ENCODE measurements at regions not wholly inside any gene's neighbourhood (a gene's known extent, or its start where the extent isn't known, plus 50 kb on each side); places are given as distances from the start of the nearest gene placed in this dataset.

DNA sequence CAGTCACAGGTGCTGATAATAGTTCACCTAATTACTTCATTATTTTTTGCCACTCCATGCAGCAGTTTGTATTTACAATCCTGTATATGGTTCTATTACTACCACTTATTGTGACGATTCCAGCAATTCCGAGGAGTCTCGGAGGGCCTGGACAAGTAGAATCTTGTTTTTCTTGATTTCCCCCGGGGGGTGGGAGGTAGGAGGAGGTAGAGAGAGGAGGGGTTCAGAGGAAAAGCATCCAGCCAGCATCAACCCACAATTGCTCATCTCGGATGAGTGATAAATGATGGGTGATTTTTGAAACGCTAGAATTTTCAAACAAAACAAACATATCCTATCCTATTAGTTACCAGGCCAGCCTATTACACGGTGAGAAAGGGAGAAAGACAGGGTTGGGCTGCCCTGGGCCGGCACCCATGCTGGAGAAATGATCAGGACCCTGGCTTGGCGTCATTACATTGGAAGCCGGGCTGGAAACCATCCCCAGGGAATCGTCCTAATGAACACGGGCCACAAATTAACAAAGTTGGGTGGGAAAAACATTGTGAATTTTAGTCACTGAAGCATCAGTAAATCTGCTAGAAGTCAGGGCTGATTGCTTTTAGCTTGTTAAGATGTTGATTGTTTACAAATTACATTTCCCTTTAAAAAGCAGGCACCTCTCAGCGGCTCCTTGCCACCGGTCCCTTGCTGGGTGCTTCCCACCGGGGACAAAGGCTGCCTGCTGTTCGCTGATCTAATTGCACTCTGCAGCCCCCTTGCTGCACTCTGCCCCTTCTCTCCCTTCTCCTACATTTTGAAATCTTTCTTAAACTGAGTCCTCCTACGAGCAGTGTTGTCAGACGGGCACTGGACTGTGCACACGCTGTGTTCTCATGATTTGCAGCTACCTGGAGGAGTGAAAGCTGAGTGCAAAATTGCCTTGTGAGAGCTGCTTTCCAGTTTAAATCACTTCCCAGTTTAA is 95.5 kb downstream of the FAM204A start:
- DNase-seq (ENCODE audit: low read depth in 2 of 2, low spot score in 1 of 2), result no peak

DNA sequence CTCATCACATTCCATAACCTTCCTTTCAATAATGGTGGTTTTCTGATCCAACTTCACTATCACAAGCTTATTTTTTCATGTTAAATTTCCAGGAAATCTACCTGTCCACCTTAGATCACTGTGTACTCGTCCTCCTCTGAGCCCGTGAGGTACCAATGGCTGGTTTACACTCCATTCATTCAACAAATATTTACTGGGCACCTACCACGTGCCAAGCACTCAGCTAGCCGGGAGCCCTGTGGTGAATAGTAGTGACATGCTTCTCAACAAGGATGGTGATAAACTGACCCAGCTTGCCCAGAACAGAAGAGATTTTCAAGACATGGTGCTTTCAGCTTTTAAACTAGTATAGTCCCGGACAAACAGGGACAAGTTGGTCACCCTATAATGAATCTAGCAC is 98.2 kb downstream of the FAM204A start:
- no peak for DNase-seq (ENCODE audit: low read depth in 2 of 2, low spot score in 1 of 2)

DNA sequence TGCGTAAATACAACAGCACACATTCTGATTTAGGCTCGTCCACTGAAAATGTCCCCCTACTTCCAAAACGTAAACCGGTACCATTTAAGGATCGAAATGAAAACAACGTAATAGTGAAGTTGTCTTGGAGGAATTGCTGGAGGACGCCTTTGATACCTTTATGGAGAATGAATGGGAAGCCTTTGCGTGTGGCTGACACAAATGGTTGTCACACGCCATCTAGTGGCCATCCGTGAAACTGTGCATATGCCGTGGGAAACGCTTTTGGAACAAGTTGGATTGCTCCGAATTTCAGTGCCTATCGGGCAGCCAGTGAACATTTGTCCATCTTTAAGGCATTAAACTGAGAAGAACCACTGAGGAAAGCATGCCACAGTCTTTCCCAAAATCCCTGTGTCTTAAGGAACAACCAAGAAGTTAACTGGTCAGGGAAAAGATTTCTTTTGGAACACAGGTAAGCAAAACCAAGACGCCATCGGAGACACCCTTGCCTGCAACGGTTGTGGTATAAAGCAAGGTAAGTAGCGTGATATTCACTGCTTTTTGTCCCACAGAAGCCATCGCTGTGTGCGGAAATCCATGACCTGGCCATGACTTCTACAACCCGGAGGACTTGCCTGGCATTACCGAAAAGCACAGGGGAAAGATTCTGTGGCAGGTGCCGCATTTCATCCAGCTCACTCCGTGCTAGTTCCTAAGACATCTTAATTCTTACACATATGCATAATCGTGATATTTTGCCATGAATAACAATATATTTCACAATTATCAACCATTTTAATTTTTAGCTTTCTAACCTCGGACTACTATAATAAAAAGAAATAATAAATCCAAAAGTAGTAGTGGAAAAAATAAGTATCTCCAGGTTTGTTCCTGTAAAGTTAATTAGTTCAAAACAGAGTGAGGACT is 100.6 kb downstream of the FAM204A start:
- DNase-seq (ENCODE audit: low read depth in 2 of 2, low spot score in 1 of 2), result peak; percentile 33 to 47

DNA sequence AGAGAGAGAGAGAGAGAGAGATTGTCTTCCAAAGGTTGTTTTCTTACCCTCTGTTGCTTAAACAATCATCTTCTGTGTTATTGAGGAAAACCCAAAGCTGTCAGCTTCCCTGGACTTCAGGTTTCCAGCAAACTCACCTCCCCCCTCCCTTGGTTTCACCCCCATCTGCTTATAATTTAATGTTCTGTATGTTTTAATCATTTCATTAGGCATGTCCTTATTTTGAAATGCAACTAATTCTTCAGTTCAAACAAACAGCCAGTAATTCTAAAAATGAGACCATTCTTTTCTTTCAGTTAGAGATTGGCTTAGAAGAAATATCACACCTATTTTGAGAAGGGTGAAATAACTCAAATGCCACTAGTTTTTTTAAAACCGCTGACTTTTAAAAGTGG is 102.9 kb downstream of the FAM204A start:
- DNase-seq (ENCODE audit: low read depth in 2 of 2, low spot score in 1 of 2), result no peak

DNA sequence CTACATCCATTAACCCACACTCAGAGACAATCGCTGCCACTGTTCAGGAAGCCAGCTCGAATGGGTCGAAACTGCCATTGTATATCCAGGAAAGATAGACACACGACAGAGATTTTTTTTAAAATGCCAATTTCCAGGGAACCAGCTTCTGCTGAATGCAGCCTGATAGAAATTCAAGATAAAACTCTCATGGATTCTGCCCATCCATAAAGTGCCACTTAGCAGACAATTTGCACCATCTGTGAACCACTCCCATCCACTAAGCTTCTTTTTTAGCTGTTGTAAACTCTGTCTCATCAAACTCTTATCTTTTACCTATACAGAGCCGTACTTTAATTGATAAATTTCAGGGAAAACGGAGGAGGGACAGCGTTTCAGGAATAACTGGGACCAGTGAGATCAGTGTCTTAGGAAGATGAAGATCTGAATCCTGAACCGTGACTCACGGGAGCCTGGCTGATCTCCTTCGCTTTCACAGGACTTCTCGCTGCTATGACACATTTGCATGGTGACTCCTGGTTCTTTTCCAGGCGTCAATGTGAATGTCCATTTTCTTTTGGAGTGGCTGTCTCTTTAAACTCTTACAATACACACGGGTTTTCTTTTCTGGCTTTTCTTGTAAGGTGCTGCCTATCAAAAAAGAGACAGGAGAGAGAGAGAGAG is 103.4 kb downstream of the FAM204A start:
- DNase-seq (ENCODE audit: low read depth in 2 of 2, low spot score in 1 of 2), result no peak

DNA sequence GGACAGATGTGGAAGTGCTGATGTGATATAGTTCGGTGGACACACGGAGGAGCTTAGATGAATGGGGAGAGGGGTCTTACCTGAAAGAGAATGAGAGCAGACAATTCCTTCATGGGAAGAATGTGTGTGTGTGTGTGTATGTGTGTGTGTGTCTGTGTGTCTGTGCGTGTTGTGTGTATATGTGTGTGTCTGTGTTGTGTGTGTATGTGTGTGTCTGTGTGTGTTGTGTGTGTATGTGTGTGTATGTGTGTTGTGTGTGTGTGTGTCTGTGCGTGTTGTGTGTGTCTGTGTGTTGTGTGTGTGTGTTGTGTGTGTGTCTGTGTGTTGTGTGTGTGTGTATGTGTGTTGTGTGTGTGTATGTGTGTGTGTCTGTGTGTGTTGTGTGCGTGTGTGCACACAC is 104.2 kb downstream of the FAM204A start:
- no peak for DNase-seq (ENCODE audit: low read depth in 2 of 2, low spot score in 1 of 2)

DNA sequence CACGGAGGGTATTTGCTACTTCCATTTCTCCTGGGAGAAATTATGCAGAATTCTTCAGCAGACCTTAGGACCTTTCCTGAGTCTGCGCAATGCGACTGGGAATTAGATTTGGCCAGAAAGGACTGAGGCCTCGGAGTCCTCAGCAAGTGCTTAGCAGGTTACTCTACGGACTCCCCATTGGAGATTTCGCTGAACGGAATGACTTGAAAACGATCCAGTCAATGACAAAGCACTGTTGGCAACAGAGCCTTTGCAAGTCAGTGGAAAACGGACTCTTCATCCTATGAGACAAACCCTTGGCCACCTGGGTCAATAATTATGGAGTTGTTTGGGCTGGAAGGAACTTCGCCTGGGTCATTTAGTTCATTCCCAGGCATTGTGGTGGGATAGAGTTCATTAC is 107.4 kb downstream of the FAM204A start:
- no peak for DNase-seq (ENCODE audit: low read depth in 2 of 2, low spot score in 1 of 2)

DNA sequence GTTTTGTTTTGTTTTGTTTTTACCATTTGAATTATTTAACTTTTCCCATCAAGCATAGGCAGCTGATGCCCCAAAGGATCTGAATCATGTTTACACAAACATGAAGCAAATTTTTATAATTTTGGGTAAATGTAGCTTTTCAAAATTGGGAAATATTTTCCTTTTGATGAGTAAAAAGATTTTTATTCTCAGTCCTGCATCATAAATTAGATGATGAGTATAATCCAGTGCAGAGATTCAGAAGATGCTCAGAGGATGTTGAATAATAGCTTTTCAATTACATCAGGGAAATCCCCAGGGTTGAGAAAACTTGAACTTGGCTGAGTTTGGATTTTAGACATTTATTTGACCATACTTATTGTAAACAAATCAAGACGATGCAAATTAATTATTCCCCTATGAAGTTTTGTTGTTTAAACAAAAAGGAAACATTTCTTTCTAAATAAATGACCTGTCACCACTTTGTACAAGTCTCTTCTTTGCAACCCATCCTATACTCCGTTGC is 121.7 kb downstream of the FAM204A start:
- no peak for DNase-seq (ENCODE audit: low read depth in 2 of 2, low spot score in 1 of 2)

DNA sequence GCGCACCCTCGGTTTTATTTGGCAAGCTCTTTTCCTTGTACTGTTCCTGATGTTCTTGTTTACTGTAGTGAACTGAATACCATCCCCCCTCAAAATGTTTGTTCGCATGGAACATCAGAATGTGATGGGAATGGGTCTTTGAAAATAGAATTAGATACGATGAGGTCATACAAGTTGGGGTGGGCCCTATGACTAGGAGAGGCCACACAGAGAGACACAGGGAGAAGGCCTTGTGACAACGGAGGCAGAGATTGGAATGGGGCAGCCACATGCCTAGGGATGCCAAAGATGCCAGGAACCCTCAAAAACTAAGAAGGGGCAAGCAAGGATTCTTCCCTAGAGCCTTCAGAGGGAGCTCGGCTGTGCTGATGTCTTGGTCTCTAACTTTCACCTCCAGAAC is 123.6 kb downstream of the FAM204A start:
- no peak for DNase-seq (ENCODE audit: low read depth in 2 of 2, low spot score in 1 of 2)

DNA sequence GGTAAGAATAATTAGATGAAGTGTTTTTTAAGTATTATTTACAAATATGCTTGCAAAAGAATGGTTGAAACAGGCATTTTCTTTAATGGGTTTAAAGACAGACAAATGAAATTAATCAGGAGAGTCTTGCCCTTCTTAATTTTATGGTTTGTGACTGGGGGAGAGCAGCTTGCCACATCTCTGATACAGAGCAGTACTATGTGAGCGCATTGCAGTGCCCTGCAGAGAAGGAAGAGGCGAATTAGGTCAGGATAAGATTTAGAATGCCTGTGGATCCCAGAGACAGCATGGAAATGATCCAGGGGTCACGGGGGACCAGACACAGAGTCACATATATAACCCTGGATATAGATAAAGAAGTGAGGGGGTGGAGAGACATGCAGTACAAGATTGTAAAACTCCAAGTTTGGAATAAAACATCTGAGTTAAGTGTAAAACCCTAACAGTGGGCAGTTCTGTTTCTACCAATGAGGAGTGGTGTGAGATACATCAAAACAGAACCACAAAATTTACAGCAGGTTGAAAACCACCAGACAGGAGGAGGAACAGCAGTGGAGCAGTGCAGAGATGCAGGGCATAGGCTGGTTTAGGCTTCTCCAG is 125.5 kb downstream of the FAM204A start:
- no peak for DNase-seq (ENCODE audit: low read depth in 2 of 2, low spot score in 1 of 2)

DNA sequence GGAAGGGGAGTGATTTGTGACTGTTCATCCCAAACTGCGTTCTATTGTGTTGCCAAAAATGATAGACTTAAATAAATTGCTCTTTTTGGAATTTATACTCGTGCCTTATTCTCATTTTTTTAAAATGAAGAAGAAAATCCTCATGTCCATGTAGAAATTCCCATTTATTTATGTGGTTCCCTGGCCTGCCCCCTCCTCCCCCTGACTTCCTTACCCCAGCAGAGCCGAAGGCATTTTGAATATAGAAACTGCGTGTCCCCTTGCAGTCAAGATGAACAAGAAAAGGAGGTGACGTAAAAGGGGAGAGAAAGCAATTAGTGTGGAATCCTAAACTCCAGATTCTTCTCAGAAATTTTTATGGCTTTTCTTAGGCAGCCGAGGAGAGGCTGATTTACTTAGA is 126.1 kb downstream of the FAM204A start:
- no peak for DNase-seq (ENCODE audit: low read depth in 2 of 2, low spot score in 1 of 2)

DNA sequence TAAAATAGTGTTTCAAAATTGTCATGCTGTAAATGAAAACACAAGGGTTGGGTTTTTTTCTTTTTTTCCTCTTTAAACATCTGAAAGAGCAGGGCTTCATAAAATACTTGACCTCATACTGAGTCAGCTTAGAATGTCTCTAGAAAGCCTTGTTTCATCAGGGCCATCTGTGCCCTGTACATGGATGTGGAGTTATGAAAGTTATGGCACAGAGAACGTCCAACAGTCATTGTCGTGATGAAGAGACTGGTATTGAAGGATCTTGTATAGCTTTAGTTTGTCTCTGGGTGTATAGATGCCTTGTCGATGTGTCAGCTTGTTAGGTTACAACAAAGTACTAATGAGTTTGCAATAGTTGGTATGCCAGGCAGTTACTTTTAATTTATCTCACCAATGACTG is 127.3 kb downstream of the FAM204A start:
- no peak for DNase-seq (ENCODE audit: low read depth in 2 of 2, low spot score in 1 of 2)

DNA sequence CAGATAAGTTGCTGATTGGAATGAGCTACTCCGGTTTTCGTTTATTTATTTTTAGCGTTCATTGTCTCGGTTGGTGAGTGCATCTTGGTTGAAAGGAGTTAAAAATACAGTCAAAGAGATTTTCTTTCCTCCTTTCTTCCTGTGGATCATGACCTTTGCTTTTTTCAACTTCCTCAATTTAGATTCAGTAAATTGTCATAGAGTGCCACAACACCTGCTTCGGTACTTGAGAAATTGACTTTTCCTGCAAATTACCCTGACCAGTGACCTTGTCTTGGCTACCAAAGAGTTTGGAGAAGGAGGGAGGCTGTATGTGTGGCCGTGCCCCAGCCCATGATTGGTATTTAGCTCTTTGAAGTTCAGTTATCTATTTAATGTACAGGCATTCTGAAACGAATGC is 128.7 kb downstream of the FAM204A start:
- no peak for DNase-seq (ENCODE audit: low read depth in 2 of 2, low spot score in 1 of 2)

DNA sequence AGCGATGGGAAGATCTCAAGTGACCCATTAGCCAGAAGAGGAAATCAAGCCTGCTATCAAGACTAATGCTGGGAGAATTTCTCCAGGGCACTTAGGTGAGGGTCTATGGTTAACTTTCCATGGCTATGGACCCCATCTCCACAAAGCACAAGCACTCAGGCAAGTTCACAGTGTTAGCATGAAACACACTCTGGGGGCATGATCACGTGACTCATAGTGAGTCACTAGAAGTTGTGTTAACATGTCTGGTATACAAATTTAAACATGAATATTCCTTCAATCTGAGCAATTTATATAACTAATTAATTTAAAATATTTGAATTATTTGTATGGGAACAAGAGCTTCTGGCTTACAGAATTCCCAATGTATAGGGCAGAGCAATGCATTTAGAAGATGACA is 131.8 kb downstream of the FAM204A start:
- DNase-seq (ENCODE audit: low read depth in 2 of 2, low spot score in 1 of 2), result no peak

DNA sequence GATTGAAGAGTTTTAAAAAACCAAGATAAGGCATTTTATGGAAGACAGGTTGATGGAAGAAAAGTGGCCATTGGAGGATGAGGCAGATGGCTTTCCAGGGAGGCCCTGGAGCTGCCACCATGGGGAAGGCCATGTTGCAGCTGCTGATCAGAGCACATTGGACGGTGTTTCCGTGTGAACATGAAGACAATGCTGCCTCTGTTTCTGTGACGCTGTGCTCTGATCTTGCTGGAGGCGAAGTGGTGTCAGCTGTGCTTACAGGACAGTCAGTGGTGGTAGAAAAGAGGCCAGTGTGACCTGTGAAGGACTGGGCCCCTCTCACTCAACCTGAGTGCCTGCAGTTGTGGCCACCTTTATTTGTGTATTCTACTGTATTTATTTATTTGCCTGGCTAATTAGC is 132.9 kb downstream of the FAM204A start:
- no peak for DNase-seq (ENCODE audit: low read depth in 2 of 2, low spot score in 1 of 2)

DNA sequence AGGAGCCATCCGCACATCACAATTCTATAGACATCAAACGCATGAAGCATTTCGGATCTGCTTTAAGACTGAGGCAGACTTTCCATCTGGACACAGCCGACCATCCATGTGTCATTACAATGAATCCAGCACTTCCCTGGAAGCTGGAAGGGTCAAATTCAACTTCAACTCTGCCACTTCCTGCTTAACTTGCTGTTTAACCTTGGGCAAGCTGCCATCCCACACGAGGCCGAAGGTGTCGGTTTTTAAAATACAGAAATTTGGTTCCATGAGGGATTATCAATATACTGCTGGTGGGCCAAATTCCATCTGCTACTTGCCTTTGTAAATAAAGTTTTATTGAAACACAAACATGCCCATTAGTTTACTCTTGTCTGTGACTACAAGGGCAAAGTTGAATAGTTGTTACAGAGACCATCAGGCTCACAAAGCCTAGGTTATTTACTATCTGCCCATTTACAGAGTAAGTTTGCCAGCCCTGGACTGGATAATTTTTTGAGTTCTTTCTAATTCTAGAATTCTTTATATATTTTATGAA is 134.6 kb downstream of the FAM204A start:
- no peak for DNase-seq (ENCODE audit: low read depth in 2 of 2, low spot score in 1 of 2)

DNA sequence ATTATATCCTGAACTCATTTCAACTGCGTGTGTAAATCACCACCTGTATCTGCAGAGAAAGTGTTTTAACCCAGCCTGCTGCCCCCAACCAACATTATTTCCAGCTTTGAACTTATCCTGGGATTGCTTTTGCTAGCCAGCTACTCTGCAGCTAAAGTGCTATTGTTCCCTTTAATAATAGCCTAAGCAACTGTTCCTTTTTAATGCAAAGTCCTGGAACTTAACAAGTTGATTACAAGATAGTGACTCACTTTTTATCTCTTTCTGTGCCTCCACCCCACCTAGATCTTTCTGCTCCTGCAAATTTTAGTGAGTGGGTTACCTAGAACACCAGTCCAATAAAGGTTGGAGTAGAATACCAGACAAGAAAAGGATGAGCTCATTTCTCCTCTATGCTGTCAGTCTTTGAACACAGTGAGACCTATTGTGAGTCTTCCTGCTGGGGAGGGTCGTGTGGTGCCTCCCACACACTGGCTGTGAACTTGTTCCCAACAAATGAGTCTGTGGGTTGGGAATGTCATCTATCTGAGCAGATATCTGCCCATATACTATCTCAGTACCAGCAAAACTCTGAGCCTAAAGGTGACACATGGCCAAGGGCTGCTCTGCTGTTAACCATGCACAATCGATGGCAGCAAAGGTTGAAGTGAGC is 137.7 kb downstream of the FAM204A start:
- DNase-seq (ENCODE audit: low read depth in 2 of 2, low spot score in 1 of 2), result no peak

DNA sequence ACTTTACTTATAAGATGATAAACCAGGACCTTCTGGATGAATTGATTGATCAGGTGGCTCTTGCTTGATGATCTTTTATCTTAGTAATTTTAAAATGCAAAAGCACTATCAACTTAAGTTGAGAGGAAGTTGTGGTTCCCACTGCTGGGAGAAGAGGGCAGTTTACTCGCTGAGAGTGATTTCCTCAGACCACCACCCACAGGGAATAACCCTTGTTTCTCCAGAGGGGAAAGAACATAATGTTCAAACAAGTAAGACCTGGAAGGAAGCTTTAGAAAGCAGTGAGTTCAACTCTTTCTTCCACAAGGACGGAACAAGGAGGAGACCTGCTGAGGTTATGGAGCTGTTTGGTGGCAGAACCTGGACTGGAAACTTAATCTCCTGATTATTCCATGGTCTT is 138.7 kb downstream of the FAM204A start:
- DNase-seq (ENCODE audit: low read depth in 2 of 2, low spot score in 1 of 2), result no peak

DNA sequence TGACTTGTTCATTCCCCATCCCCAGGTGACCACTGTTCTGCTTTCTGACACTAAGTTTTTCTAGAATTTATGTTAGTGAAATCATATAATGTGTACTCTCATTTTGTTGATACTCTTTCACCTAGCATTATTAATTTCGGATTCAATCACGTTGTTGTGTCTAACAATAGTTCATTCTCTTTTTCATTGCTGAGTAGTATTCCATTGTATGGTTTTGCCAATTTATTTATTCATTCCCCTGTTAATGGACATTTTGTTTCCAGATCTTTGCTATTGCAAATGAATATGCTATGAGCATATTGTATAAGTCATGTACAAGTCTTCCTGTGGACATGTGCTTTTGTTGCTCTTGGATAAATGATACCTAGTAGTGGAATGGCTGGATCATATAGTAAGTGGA is 146.4 kb downstream of the FAM204A start:
- no peak for DNase-seq (ENCODE audit: low read depth in 2 of 2, low spot score in 1 of 2)

DNA sequence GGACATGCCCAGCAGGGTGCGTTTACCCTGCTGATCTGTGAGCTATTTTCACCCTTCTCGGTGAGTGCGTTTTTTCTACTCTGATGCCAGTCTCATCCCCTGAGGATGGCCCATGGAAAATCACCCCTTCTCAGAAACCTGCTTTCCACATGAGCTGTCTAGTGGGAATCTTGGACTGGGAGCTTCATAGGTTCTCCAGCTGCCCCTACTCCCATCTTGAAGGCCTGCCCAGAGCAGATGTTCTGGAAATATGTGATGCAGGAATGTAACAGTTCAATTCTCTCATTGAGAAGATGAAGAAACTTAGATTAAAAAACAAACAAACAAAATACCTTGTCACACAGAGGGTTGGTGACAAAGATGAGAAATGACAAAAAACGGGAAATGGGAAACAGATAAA is 146.9 kb upstream of the RAB11FIP2 start:
- DNase-seq (ENCODE audit: low read depth in 2 of 2, low spot score in 1 of 2), result no peak

All from stimulated activated CD8-positive, alpha-beta memory T cell treated with anti-CD3 and anti-CD28 coated beads, Interleukin-4, amount 100 ng/mL, for 1 hour (primary cell).